ENCODE measurements at regions not wholly inside any gene's neighbourhood (a gene's known extent, or its start where the extent isn't known, plus 50 kb on each side); places are given as distances from the start of the nearest gene placed in this dataset.

DNA sequence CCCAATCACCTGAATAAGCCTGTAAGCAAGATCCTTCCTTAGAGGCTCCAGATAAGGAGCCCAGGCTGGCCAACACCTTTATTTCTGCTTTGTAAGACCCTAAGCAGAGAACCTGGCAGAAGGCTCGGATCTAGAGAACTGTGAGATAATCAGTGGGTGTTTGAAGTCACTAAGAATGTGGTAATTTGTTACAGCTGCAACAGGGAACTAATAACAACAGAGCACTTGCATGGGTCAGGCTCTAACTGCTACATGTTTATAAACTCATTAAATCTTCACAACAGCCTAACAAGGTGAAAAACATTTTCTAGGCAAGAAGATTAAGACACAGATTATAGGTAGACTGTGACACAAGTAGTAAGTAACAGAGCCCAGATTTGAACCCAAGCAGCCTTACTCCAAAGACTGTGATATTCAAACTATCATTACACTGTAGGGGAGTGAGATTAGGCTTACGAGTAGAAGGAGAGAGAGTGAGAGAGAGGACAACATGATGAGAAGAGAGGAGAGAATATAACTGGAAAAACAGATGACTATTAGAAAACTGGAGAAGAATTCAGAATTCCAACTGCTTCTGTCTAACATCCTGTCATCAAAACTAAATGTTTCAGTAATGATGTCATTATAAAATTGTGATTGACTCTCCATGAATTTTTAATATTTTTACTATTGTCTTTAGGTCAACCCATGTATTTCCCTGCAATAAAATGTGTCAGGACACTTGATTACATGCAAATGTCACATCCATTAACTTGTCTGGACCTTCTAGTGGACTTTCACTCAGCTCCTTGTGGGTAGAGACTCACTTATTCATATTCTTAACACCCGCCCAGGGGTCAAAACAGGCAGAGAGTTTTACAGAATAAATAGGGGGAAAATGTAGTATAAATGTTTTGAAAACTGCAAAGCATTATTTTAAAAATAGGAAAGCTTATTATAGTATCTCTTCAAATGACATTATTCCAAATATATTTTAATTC is 290.9 kb upstream of the RGMB start:
- Mint-ChIP-seq H3K27ac (no peak overlapping the region), H3K9me3 (no peaks in the 10 kb centered on the region), H3K4me1 (no peaks in the 10 kb centered on the region), H3K27me3 (ENCODE audit: low read depth) (no peaks in the 10 kb centered on the region), H3K4me3 (no peak overlapping the region), H3K36me3 (no peaks in the 10 kb centered on the region)
- DNase-seq (ENCODE audit: low spot score in 2 of 2, unreplicated experiment in 2 of 2): no peak
- TF ChIP-seq, protein P1, sequence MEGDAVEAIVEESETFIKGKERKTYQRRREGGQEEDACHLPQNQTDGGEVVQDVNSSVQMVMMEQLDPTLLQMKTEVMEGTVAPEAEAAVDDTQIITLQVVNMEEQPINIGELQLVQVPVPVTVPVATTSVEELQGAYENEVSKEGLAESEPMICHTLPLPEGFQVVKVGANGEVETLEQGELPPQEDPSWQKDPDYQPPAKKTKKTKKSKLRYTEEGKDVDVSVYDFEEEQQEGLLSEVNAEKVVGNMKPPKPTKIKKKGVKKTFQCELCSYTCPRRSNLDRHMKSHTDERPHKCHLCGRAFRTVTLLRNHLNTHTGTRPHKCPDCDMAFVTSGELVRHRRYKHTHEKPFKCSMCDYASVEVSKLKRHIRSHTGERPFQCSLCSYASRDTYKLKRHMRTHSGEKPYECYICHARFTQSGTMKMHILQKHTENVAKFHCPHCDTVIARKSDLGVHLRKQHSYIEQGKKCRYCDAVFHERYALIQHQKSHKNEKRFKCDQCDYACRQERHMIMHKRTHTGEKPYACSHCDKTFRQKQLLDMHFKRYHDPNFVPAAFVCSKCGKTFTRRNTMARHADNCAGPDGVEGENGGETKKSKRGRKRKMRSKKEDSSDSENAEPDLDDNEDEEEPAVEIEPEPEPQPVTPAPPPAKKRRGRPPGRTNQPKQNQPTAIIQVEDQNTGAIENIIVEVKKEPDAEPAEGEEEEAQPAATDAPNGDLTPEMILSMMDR (IDR thresholded peaks at IDR 0.05; ENCODE audit: unreplicated experiment): no peak

GRCh38 chr5:98483301-98483685 is 290.2 kb upstream of the RGMB start:
- Mint-ChIP-seq H3K9me3 (no peaks in the 10 kb centered on the region), H3K4me3 (no peak overlapping the region), H3K27me3 (ENCODE audit: low read depth) (no peaks in the 10 kb centered on the region), H3K36me3 (no peaks in the 10 kb centered on the region), H3K4me1 (no peaks in the 10 kb centered on the region), H3K27ac (no peak overlapping the region)
- no peak for DNase-seq (ENCODE audit: low spot score in 2 of 2, unreplicated experiment in 2 of 2)
- TF ChIP-seq, protein P1 (IDR thresholded peaks at IDR 0.05; ENCODE audit: unreplicated experiment): no peak

GRCh38 chr5:98489021-98489420 is 284.4 kb upstream of the RGMB start:
- Mint-ChIP-seq H3K27me3 (ENCODE audit: low read depth) (no peaks in the 10 kb centered on the region), H3K9me3 (peaks cover 24% of the 10 kb centered on the region), H3K36me3 (no peaks in the 10 kb centered on the region), H3K4me3 (no peak overlapping the region), H3K4me1 (no peaks in the 10 kb centered on the region), H3K27ac (no peak overlapping the region)
- DNase-seq (ENCODE audit: low spot score in 2 of 2, unreplicated experiment in 2 of 2): no peak
- TF ChIP-seq, protein P1 (IDR thresholded peaks at IDR 0.05; ENCODE audit: unreplicated experiment): no peak

DNA sequence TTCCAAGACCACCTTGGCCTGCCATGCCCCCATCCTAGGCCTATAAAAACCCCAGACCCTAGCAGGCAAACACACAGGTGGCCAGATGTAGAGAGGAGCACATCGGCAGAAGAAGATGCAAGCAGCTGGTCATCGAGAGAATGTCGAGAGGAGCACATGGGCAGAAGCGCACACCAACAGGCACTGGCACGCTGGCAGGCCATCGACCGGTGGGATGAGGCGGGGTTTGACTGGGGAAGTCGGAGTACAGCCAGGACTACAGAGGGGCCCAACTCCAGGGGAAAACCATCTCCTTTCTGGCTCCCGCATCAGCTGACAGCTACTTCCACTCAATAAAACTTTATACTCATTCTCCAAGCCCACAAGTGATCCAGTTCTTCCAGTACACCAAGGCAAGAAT is 283.1 kb upstream of the RGMB start:
- peaks cover 36% of the 10 kb centered on the region for H3K9me3 Mint-ChIP-seq
- no peaks in the 10 kb centered on the region for H3K36me3 Mint-ChIP-seq
- H3K27ac Mint-ChIP-seq: no peak overlapping the region

DNA sequence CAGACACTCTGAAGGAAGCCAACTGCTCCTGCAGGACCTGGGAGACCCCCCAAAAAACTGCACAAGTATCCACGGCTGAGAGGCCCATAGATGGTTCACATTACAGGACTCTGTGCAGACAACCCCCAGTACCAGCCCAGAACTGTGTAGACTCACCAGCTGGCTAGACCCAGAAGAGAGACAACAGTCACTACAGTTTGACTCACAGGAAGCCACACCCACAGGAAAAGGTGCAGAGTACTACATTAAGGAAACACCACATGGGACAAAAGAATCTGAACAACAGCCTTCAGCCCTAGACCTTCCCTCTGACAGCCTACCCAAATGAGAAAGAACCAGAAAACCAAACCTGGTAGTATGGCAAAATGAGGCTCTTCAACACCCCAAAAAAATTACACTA is 281.2 kb upstream of the RGMB start:
- Mint-ChIP-seq H3K9me3 (peaks cover 41% of the 10 kb centered on the region), H3K4me1 (no peaks in the 10 kb centered on the region), H3K4me3 (no peak overlapping the region), H3K27ac (no peak overlapping the region), H3K27me3 (ENCODE audit: low read depth) (no peaks in the 10 kb centered on the region), H3K36me3 (no peaks in the 10 kb centered on the region)
- TF ChIP-seq, protein P1 (IDR thresholded peaks at IDR 0.05; ENCODE audit: unreplicated experiment): no peak
- no peak for DNase-seq (ENCODE audit: low spot score in 2 of 2, unreplicated experiment in 2 of 2)

More for the DNA sequence above, 283.1 kb upstream of the RGMB start:
- H3K4me1 Mint-ChIP-seq: no peaks in the 10 kb centered on the region
- no peaks in the 10 kb centered on the region for H3K27me3 Mint-ChIP-seq (ENCODE audit: low read depth)
- TF ChIP-seq, protein P1 (IDR thresholded peaks at IDR 0.05; ENCODE audit: unreplicated experiment): no peak
- no peak overlapping the region for H3K4me3 Mint-ChIP-seq
- DNase-seq (ENCODE audit: low spot score in 2 of 2, unreplicated experiment in 2 of 2): no peak

Data from mesothelial cell of epicardium (in vitro differentiated cells).